Fibroblast of lung (primary cell): ENCODE measurements at regions not wholly inside any gene's neighbourhood (a gene's known extent, or its start where the extent isn't known, plus 50 kb on each side); places are given as distances from the start of the nearest gene placed in this dataset.

ENCODE experiments used
- DNase-seq, 2 donors: peaks; one replicate each; pipeline versions ENCODE4 v3.0.0 to v3.0.0-alpha.2; 2010; ENCODE audit warnings: low read depth in 2 of 2
- H2AFZ ChIP-seq: 2 replicates; pipeline ENCODE4 v1.5.1; 2012; ENCODE audit warnings: low read length, control low read depth, inconsistent platforms
- H3K27ac ChIP-seq: 2 replicates; pipeline ENCODE4 v1.5.1; 2011; ENCODE audit warnings: low read length, control low read depth; ENCODE audit not compliant: insufficient read depth
- H3K27me3 ChIP-seq: 2 replicates; pipeline ENCODE4 v1.5.1; 2011; ENCODE audit warnings: mild to moderate bottlenecking, low read length; ENCODE audit not compliant: control insufficient read depth, insufficient read depth
- H3K36me3 ChIP-seq: 2 replicates; pipeline ENCODE4 v1.5.1; 2011; ENCODE audit warnings: low read length; ENCODE audit not compliant: control insufficient read depth, insufficient read depth
- H3K4me1 ChIP-seq: 2 replicates; pipeline ENCODE4 v1.5.1; 2011; ENCODE audit warnings: low read length; ENCODE audit not compliant: control insufficient read depth, insufficient read depth; ENCODE audit errors: extremely low read depth
- H3K4me2 ChIP-seq: 2 replicates; pipeline ENCODE4 v1.5.1; 2011; ENCODE audit warnings: low read length, control low read depth; ENCODE audit not compliant: insufficient read depth; ENCODE audit errors: extremely low read depth
- H3K4me3 ChIP-seq, 4 experiments: fragments of 200-600 bp in 1 of 4; sonication (generic) in 1 of 4; replicated peaks in 1 of 4; 2 replicates each; pipeline ENCODE4 v1.5.1; 2011 to 2016; ENCODE audit warnings: low read length in 4 of 4, low read depth in 3 of 4, mild to moderate bottlenecking in 3 of 4, control low read depth in 2 of 4, inconsistent platforms in 1 of 4, mixed read lengths in 1 of 4; ENCODE audit not compliant: insufficient read depth in 1 of 4; ENCODE audit errors: control extremely low read depth in 1 of 4
- H3K79me2 ChIP-seq: 2 replicates; pipeline ENCODE4 v1.5.1; 2012; ENCODE audit warnings: mild to moderate bottlenecking, low read length, inconsistent platforms; ENCODE audit not compliant: control insufficient read depth, insufficient read depth
- H3K9ac ChIP-seq: 2 replicates; pipeline ENCODE4 v1.5.1; 2011; ENCODE audit warnings: mild to moderate bottlenecking, low read length, control low read depth; ENCODE audit not compliant: insufficient read depth
- H3K9me3 ChIP-seq: 2 replicates; pipeline ENCODE4 v1.5.1; 2012; ENCODE audit warnings: low read depth, low read length; ENCODE audit not compliant: control insufficient read depth, insufficient read depth
- H4K20me1 ChIP-seq: 2 replicates; pipeline ENCODE4 v1.5.1; 2011; ENCODE audit warnings: low read length; ENCODE audit not compliant: control insufficient read depth, insufficient read depth; ENCODE audit errors: extremely low read depth
- CTCF ChIP-seq, 2 donors: IDR thresholded peaks in 1 of 2; conservative IDR thresholded peaks in 1 of 2; 1 replicate in 1 of 2; 2 replicates in 1 of 2; pipeline ENCODE4 v1.5.1; 2011 to 2012; ENCODE audit warnings: low read length in 2 of 2, control low read depth in 1 of 2, inconsistent platforms in 1 of 2, low read depth in 1 of 2, mild to moderate bottlenecking in 1 of 2
- EZH2 ChIP-seq: IDR thresholded peaks from 2 replicates; pipeline ENCODE4 v1.5.1; 2012; ENCODE audit warnings: low read length, control low read depth, mild to moderate bottlenecking; ENCODE audit errors: missing control alignments

GRCh38 chr10:1829712-1830111 is 92.4 kb upstream of the ADARB2 start:
- Histone ChIP-seq H2AFZ (no peak overlapping the region), H3K9me3 (no peaks in the 10 kb centered on the region), H3K27ac (no peak overlapping the region), H3K9ac (no peak overlapping the region), H3K79me2 (no peaks in the 10 kb centered on the region), H3K4me1 (no peaks in the 10 kb centered on the region), H3K4me3 (no peak overlapping the region), H3K36me3 (no peaks in the 10 kb centered on the region), H3K4me2 (no peak overlapping the region), H3K27me3 (no peaks in the 10 kb centered on the region), H4K20me1 (no peaks in the 10 kb centered on the region)
- TF ChIP-seq EZH2 (no peak), CTCF (conservative IDR thresholded peaks at IDR 0.05 in 1 of 2, IDR thresholded peaks at IDR 0.05 in 1 of 2; ENCODE audit: low read depth in 1 of 2, low read length in 2 of 2) (no peak)
- DNase-seq: no peak

GRCh38 chr10:1824928-1825327 is 87.6 kb upstream of the ADARB2 start:
- no peak overlapping the region for H3K27ac ChIP-seq
- H3K9me3 ChIP-seq: no peaks in the 10 kb centered on the region
- no peak overlapping the region for H3K4me2 ChIP-seq
- no peak for TF ChIP-seq EZH2
- TF ChIP-seq CTCF (conservative IDR thresholded peaks at IDR 0.05 in 1 of 2, IDR thresholded peaks at IDR 0.05 in 1 of 2; ENCODE audit: low read depth in 1 of 2, low read length in 2 of 2): no peak
- no peaks in the 10 kb centered on the region for H4K20me1 ChIP-seq
- no peak overlapping the region for H2AFZ ChIP-seq
- H3K36me3 ChIP-seq: no peaks in the 10 kb centered on the region
- H3K4me1 ChIP-seq: no peaks in the 10 kb centered on the region
- no peaks in the 10 kb centered on the region for H3K27me3 ChIP-seq
- no peak overlapping the region for H3K9ac ChIP-seq
- no peaks in the 10 kb centered on the region for H3K79me2 ChIP-seq
- H3K4me3 ChIP-seq: no peak overlapping the region
- DNase-seq: no peak

GRCh38 chr10:1814556-1814955 is 77.2 kb upstream of the ADARB2 start:
- Histone ChIP-seq H2AFZ (no peak overlapping the region), H3K4me3 (no peak overlapping the region), H3K27me3 (no peaks in the 10 kb centered on the region), H3K79me2 (no peaks in the 10 kb centered on the region), H3K9me3 (no peaks in the 10 kb centered on the region), H3K9ac (no peak overlapping the region), H3K4me2 (no peak overlapping the region), H4K20me1 (no peaks in the 10 kb centered on the region), H3K27ac (no peak overlapping the region), H3K4me1 (no peaks in the 10 kb centered on the region), H3K36me3 (no peaks in the 10 kb centered on the region)
- no peak for DNase-seq
- no peak for TF ChIP-seq EZH2
- TF ChIP-seq CTCF (conservative IDR thresholded peaks at IDR 0.05 in 1 of 2, IDR thresholded peaks at IDR 0.05 in 1 of 2; ENCODE audit: low read depth in 1 of 2, low read length in 2 of 2): no peak
